ENCODE measurements at regions not wholly inside any gene's neighbourhood (a gene's known extent, or its start where the extent isn't known, plus 50 kb on each side); places are given as distances from the start of the nearest gene placed in this dataset.

DNA sequence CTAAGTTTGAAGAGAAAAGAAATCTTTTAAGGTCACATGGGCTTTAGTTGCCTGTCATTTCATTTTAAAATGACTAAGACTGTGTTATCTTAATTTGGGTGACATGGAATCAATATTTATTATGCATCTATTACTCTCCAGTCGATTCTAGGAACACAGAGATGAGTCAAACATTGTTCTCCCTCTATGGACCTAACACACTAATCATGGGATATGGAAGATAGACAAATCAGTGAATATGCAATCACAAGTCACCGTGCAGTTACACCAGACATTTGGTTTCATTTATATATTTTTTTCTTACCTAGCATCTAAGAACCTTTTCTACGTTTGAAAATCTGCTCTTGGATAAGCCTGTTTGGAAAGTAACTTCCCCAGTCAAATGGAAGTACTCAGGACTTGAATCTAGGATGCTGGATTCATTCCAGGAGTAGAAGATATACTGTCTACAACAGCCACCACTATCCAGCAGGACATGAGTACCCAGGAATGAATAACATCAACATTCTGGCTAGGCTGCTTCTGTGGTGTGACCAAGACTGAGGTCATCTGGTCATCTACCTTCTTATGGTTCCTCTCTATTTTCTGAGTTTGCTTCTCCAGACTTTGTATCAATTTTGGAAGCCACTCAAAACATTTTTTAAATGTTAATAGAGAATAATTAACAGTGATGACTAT, 902.9 kb upstream of the LRRN3 start:
- Histone ChIP-seq H4K20me1 (ENCODE audit: low read length) (no peaks in the 10 kb centered on the region), H3K4me1 (ENCODE audit: insufficient read depth, low read length) (peaks cover 3% of the 10 kb centered on the region; the same call in 1 of the 2 replicates), H3K9ac (ENCODE audit: low read length) (no peak overlapping the region), H3K27me3 (ENCODE audit: low read length) (no peaks in the 10 kb centered on the region), H3K4me3 (ENCODE audit: low read length) (no peak overlapping the region), H3K9me2 (replicated peaks; ENCODE audit: low read length) (no peaks in the 10 kb centered on the region), H3K27ac (ENCODE audit: low read length) (no peak overlapping the region), H3K36me3 (ENCODE audit: low read depth, low read length) (no peaks in the 10 kb centered on the region), H2AFZ (ENCODE audit: low read length) (no peak overlapping the region), H3F3A (ENCODE audit: low read length, unreplicated experiment) (no peaks in the 10 kb centered on the region), H3K9me3 (ENCODE audit: low read length) (no peaks in the 10 kb centered on the region), H3K79me2 (ENCODE audit: low read length) (no peaks in the 10 kb centered on the region), H3K4me2 (ENCODE audit: low read length) (no peak overlapping the region)
- no TSS peak for BruUV-seq (replicated peaks)
- DNase-seq = no peak
- no peak for ATAC-seq
- TF ChIP-seq EZH2phosphoT487 (IDR thresholded peaks at IDR 0.05; ENCODE audit: borderline replicate concordance, low read length) (no peak), EZH2 (IDR thresholded peaks at IDR 0.05; ENCODE audit: low read length, unreplicated experiment) (no peak), CTCF (conservative IDR thresholded peaks at IDR 0.05; ENCODE audit: low read depth, low read length) (no peak)
- ChIA-PET CTCF (no interaction called here), POLR2A (ENCODE audit: unreplicated experiment) (no interaction called here)
- intact Hi-C loops (cut with micrococcal nuclease) = no loop called here

- no TSS peak for BruUV-seq (replicated peaks)
- Histone ChIP-seq H3K27me3 (ENCODE audit: low read length) (no peaks in the 10 kb centered on the region), H3K4me2 (ENCODE audit: low read length) (no peak overlapping the region), H4K20me1 (ENCODE audit: low read length) (no peaks in the 10 kb centered on the region), H3K9me2 (replicated peaks; ENCODE audit: low read length) (no peaks in the 10 kb centered on the region), H3K4me1 (ENCODE audit: insufficient read depth, low read length) (no peaks in the 10 kb centered on the region), H3F3A (ENCODE audit: low read length, unreplicated experiment) (no peaks in the 10 kb centered on the region), H3K9ac (ENCODE audit: low read length) (no peak overlapping the region), H2AFZ (ENCODE audit: low read length) (no peak overlapping the region), H3K4me3 (ENCODE audit: low read length) (no peak overlapping the region), H3K9me3 (ENCODE audit: low read length) (no peaks in the 10 kb centered on the region), H3K36me3 (ENCODE audit: low read depth, low read length) (no peaks in the 10 kb centered on the region), H3K79me2 (ENCODE audit: low read length) (no peaks in the 10 kb centered on the region), H3K27ac (ENCODE audit: low read length) (no peak overlapping the region)
- ChIA-PET CTCF (no interaction called here), POLR2A (ENCODE audit: unreplicated experiment) (no interaction called here)
- intact Hi-C loops (cut with micrococcal nuclease) = loop anchor here (1.0 kb wide), 2 partner anchors 114 to 360 kb away; no protein-coding TSS in a partner anchor
- TF ChIP-seq EZH2 (IDR thresholded peaks at IDR 0.05; ENCODE audit: low read length, unreplicated experiment) (no peak), CTCF (conservative IDR thresholded peaks at IDR 0.05; ENCODE audit: low read depth, low read length) (peak; percentile 47; the same call in 1 of the 2 replicates)
- peak; percentile 39 for DNase-seq
- ATAC-seq = peak; percentile 78
Measured at GRCh38 chr7:110204527-110204926, 886.4 kb upstream of the LRRN3 start.

GRCh38 chr7:110205899-110206298, 885.0 kb upstream of the LRRN3 start:
- ChIA-PET CTCF (no interaction called here), POLR2A (ENCODE audit: unreplicated experiment) (no interaction called here)
- Histone ChIP-seq H3F3A (ENCODE audit: low read length, unreplicated experiment) (no peaks in the 10 kb centered on the region), H3K4me1 (ENCODE audit: insufficient read depth, low read length) (no peaks in the 10 kb centered on the region), H3K9me2 (replicated peaks; ENCODE audit: low read length) (no peaks in the 10 kb centered on the region), H3K9me3 (ENCODE audit: low read length) (no peaks in the 10 kb centered on the region), H4K20me1 (ENCODE audit: low read length) (no peaks in the 10 kb centered on the region), H3K36me3 (ENCODE audit: low read depth, low read length) (no peaks in the 10 kb centered on the region), H3K27ac (ENCODE audit: low read length) (no peak overlapping the region), H2AFZ (ENCODE audit: low read length) (no peak overlapping the region), H3K4me3 (ENCODE audit: low read length) (no peak overlapping the region), H3K4me2 (ENCODE audit: low read length) (no peak overlapping the region), H3K79me2 (ENCODE audit: low read length) (no peaks in the 10 kb centered on the region), H3K9ac (ENCODE audit: low read length) (no peak overlapping the region), H3K27me3 (ENCODE audit: low read length) (no peaks in the 10 kb centered on the region)
- BruUV-seq (replicated peaks) = no TSS peak
- TF ChIP-seq CTCF (conservative IDR thresholded peaks at IDR 0.05; ENCODE audit: low read depth, low read length) = no peak
- TF ChIP-seq EZH2 (IDR thresholded peaks at IDR 0.05; ENCODE audit: low read length, unreplicated experiment) = no peak
- TF ChIP-seq EZH2phosphoT487 (IDR thresholded peaks at IDR 0.05; ENCODE audit: borderline replicate concordance, low read length) = no peak
- 0 out of 2 replicates have a peak, but pooled peaks have one; percentile 20 for ATAC-seq
- peak; percentile 12 for DNase-seq
- intact Hi-C loops (cut with micrococcal nuclease) = no loop called here

Measured in PC-3 (cell line).